Peyer's patch (tissue), 4 donors: ENCODE measurements at regions not wholly inside any gene's neighbourhood (a gene's known extent, or its start where the extent isn't known, plus 50 kb on each side); places are given as distances from the start of the nearest gene placed in this dataset.
A peak's percentile ranks its signal among the peaks of the same experiment; 100 is the strongest.

Experiments used
- DNase-seq, 3 donors: peaks; one replicate each; pipeline ENCODE4 v3.0.0-alpha.2; 2017 to 2019
- H3K27ac ChIP-seq, 4 donors: fragments of 200-600 bp; sonication (generic); one replicate each; pipeline ENCODE4 v1.5.1; 2016 to 2019
- H3K27me3 ChIP-seq, 2 donors: fragments of 200-600 bp; sonication (generic); one replicate each; pipeline ENCODE4 v1.5.1; 2019
- H3K36me3 ChIP-seq, 3 donors: fragments of 200-600 bp; sonication (generic); one replicate each; pipeline ENCODE4 v1.5.1; 2016 to 2019
- H3K4me1 ChIP-seq, 4 donors: fragments of 200-600 bp; sonication (generic); one replicate each; pipeline ENCODE4 v1.5.1; 2016 to 2019
- H3K4me3 ChIP-seq, 4 donors: fragments of 200-600 bp; sonication (generic); 1 replicate in 3 of 4; 2 replicates in 1 of 4; pipeline ENCODE4 v1.5.1; 2016 to 2019; ENCODE audit warnings: mild to moderate bottlenecking in 1 of 4
- H3K9me3 ChIP-seq, 4 donors: fragments of 200-600 bp; sonication (generic); one replicate each; pipeline ENCODE4 v1.5.1; 2016 to 2019; ENCODE audit warnings: mild to moderate bottlenecking in 1 of 4
- CTCF ChIP-seq, 6 experiments: fragments of 450-650 bp in 4 of 6; fragments of 200-600 bp in 2 of 6; sonication (generic) in 1 of 6; IDR thresholded peaks; one replicate each; pipeline ENCODE4 v1.5.1; 2017 to 2019; ENCODE audit warnings: antibody characterized with exemption in 6 of 6, mild to moderate bottlenecking in 3 of 6, moderate library complexity in 1 of 6
- POLR2A ChIP-seq, 2 donors: fragments of 450-650 bp; IDR thresholded peaks; one replicate each; pipeline ENCODE4 v1.5.1; 2017; ENCODE audit warnings: antibody characterized with exemption in 2 of 2, mild to moderate bottlenecking in 2 of 2, moderate library complexity in 2 of 2

GRCh38 chr12:45543887-45544286 is 185.6 kb upstream of the ARID2 start:
- no peak overlapping the region for H3K4me3 ChIP-seq
- H3K27me3 ChIP-seq, result no peaks in the 10 kb centered on the region
- no peaks in the 10 kb centered on the region for H3K36me3 ChIP-seq
- no peaks in the 10 kb centered on the region for H3K9me3 ChIP-seq
- H3K4me1 ChIP-seq, result no peaks in the 10 kb centered on the region
- TF ChIP-seq CTCF (IDR thresholded peaks at IDR 0.05), result peak; percentile 39 to 87 (median 82)
- TF ChIP-seq POLR2A (IDR thresholded peaks at IDR 0.05), result no peak
- DNase-seq, result peak in 2 of 3 donors; percentile 21 to 73
- H3K27ac ChIP-seq, result no peak overlapping the region

- Histone ChIP-seq H3K4me3 (no peak overlapping the region), H3K36me3 (no peaks in the 10 kb centered on the region), H3K27me3 (no peaks in the 10 kb centered on the region), H3K4me1 (no peaks in the 10 kb centered on the region), H3K9me3 (no peaks in the 10 kb centered on the region), H3K27ac (no peak overlapping the region)
- TF ChIP-seq POLR2A (IDR thresholded peaks at IDR 0.05) (no peak), CTCF (IDR thresholded peaks at IDR 0.05) (no peak)
- DNase-seq, result no peak
These were observed 183.0 kb upstream of the ARID2 start for GRCh38 chr12:45546545-45546944.

GRCh38 chr12:45547132-45547531 is 182.4 kb upstream of the ARID2 start:
- TF ChIP-seq CTCF (IDR thresholded peaks at IDR 0.05), result no peak
- no peak for TF ChIP-seq POLR2A (IDR thresholded peaks at IDR 0.05)
- H3K27ac ChIP-seq, result no peak overlapping the region
- H3K4me3 ChIP-seq, result no peak overlapping the region
- H3K9me3 ChIP-seq, result no peaks in the 10 kb centered on the region
- H3K4me1 ChIP-seq, result no peaks in the 10 kb centered on the region
- no peaks in the 10 kb centered on the region for H3K36me3 ChIP-seq
- DNase-seq, result no peak
- H3K27me3 ChIP-seq, result no peaks in the 10 kb centered on the region

GRCh38 chr12:45547822-45548221 is 181.7 kb upstream of the ARID2 start:
- TF ChIP-seq CTCF (IDR thresholded peaks at IDR 0.05) (peak in 2 of 6 experiments; percentile 20 to 27), POLR2A (IDR thresholded peaks at IDR 0.05) (no peak)

GRCh38 chr12:45548426-45548825 is 181.1 kb upstream of the ARID2 start:
- Histone ChIP-seq H3K4me3 (no peak overlapping the region), H3K9me3 (no peaks in the 10 kb centered on the region), H3K36me3 (no peaks in the 10 kb centered on the region), H3K27ac (no peak overlapping the region), H3K4me1 (no peaks in the 10 kb centered on the region), H3K27me3 (no peaks in the 10 kb centered on the region)
- TF ChIP-seq CTCF (IDR thresholded peaks at IDR 0.05), result no peak
- no peak for TF ChIP-seq POLR2A (IDR thresholded peaks at IDR 0.05)
- no peak for DNase-seq

More at GRCh38 chr12:45547822-45548221, 181.7 kb upstream of the ARID2 start:
- no peaks in the 10 kb centered on the region for H3K9me3 ChIP-seq
- no peaks in the 10 kb centered on the region for H3K27me3 ChIP-seq
- no peak overlapping the region for H3K27ac ChIP-seq
- no peak overlapping the region for H3K4me3 ChIP-seq
- no peak for DNase-seq
- no peaks in the 10 kb centered on the region for H3K4me1 ChIP-seq
- no peaks in the 10 kb centered on the region for H3K36me3 ChIP-seq

GRCh38 chr12:45549337-45549902 is 180.1 kb upstream of the ARID2 start:
- H3K36me3 ChIP-seq, result no peaks in the 10 kb centered on the region
- H3K27ac ChIP-seq, result no peak overlapping the region
- no peak for DNase-seq
- H3K4me3 ChIP-seq, result no peak overlapping the region
- TF ChIP-seq POLR2A (IDR thresholded peaks at IDR 0.05) (no peak), CTCF (IDR thresholded peaks at IDR 0.05) (no peak)
- H3K9me3 ChIP-seq, result no peaks in the 10 kb centered on the region
- H3K27me3 ChIP-seq, result no peaks in the 10 kb centered on the region
- no peaks in the 10 kb centered on the region for H3K4me1 ChIP-seq
